Neural progenitor cell (in vitro differentiated cells): ENCODE measurements at regions not wholly inside any gene's neighbourhood (a gene's known extent, or its start where the extent isn't known, plus 50 kb on each side); places are given as distances from the start of the nearest gene placed in this dataset.

ENCODE experiments used
- DNase-seq: peaks from one replicate; pipeline ENCODE4 v3.0.0-alpha.2; 2016; ENCODE audit warnings: low spot score
- H2AFZ ChIP-seq: fragments of 200-600 bp; sonication (generic); replicated peaks from 2 replicates; pipeline ENCODE4 v1.6.1; 2016; ENCODE audit warnings: antibody characterized with exemption
- H3F3A ChIP-seq: fragments of 200-600 bp; sonication (generic); 2 replicates; pipeline ENCODE4 v1.6.1; 2016; ENCODE audit warnings: antibody characterized with exemption, low read depth
- H3K27ac ChIP-seq: fragments of 200-600 bp; sonication (generic); 2 replicates; pipeline ENCODE4 v1.5.1; 2016; ENCODE audit warnings: mild to moderate bottlenecking
- H3K27me3 ChIP-seq: fragments of 200-600 bp; sonication (generic); 2 replicates; pipeline ENCODE4 v1.6.1; 2016; ENCODE audit warnings: mild to moderate bottlenecking, moderate library complexity
- H3K36me3 ChIP-seq: fragments of 200-600 bp; sonication (generic); 2 replicates; pipeline ENCODE4 v1.5.1; 2016
- H3K4me1 ChIP-seq: fragments of 200-600 bp; sonication (generic); 2 replicates; pipeline ENCODE4 v1.6.1; 2016; ENCODE audit warnings: mixed run types
- H3K4me2 ChIP-seq: fragments of 200-600 bp; sonication (generic); 2 replicates; pipeline ENCODE4 v1.6.1; 2016
- H3K4me3 ChIP-seq: fragments of 200-600 bp; sonication (generic); 2 replicates; pipeline ENCODE4 v1.5.1; 2016
- H3K79me2 ChIP-seq: fragments of 200-600 bp; sonication (generic); 2 replicates; pipeline ENCODE4 v1.6.1; 2016; ENCODE audit warnings: low read depth
- H3K9ac ChIP-seq: fragments of 200-600 bp; sonication (generic); 2 replicates; pipeline ENCODE4 v1.6.1; 2016
- H3K9me3 ChIP-seq: fragments of 200-600 bp; sonication (generic); 2 replicates; pipeline ENCODE4 v1.5.1; 2016; ENCODE audit warnings: low read depth
- H4K20me1 ChIP-seq: fragments of 200-600 bp; sonication (generic); 2 replicates; pipeline ENCODE4 v1.6.1; 2016; ENCODE audit warnings: low read depth
- H3K27ac Mint-ChIP-seq: 3 replicates; pipeline ENCODE4 v1.8.0; 2021; ENCODE audit warnings: mixed read lengths
- H3K27me3 Mint-ChIP-seq: 2 replicates; pipeline ENCODE4 v1.8.0; 2022; ENCODE audit warnings: low read depth, mild to moderate bottlenecking, inconsistent platforms, moderate library complexity, mixed read lengths; ENCODE audit not compliant: insufficient read depth
- H3K36me3 Mint-ChIP-seq: 3 replicates; pipeline ENCODE4 v1.8.0; 2021; ENCODE audit warnings: mixed read lengths
- H3K4me1 Mint-ChIP-seq: 3 replicates; pipeline ENCODE4 v1.8.0; 2021; ENCODE audit warnings: mixed read lengths
- H3K4me3 Mint-ChIP-seq: 3 replicates; pipeline ENCODE4 v1.8.0; 2021; ENCODE audit warnings: mild to moderate bottlenecking, moderate library complexity, mixed read lengths
- H3K9me3 Mint-ChIP-seq: 3 replicates; pipeline ENCODE4 v1.8.0; 2020; ENCODE audit warnings: mixed read lengths
- EZH2 ChIP-seq: fragments of 200-600 bp; sonication (generic); IDR thresholded peaks from 2 replicates; pipeline ENCODE4 v1.6.1; 2017; ENCODE audit warnings: antibody characterized with exemption, mild to moderate bottlenecking, moderate library complexity
- EZH2phosphoT487 ChIP-seq: fragments of 200-600 bp; sonication (generic); IDR thresholded peaks from 2 replicates; pipeline ENCODE4 v1.6.1; 2017; ENCODE audit warnings: antibody characterized with exemption
- TF ChIP-seq, protein P1 (sequence below): fragments of 200-600 bp; sonication (generic); IDR thresholded peaks from 2 replicates; pipeline ENCODE4 v1.5.1; 2017; ENCODE audit warnings: antibody characterized with exemption, mild to moderate bottlenecking

DNA sequence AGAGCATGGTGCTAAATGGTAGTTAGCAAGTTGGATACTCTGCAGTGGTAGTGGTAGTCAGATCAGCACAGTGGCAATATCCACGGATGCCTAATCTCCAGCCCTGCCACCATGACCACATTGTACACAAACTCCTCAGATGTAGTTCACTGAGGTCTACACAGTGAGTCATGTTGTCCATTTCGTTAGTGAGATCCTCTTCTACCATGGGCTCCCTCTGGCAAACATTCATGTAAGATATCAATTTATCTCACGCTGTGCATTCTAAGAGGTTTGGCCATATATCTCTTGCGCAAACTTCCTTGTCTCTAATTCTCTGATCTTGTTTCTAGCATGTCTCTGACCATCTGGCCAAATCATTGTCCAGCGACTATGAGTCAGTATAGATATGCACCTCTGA, 58.2 kb downstream of the POLR1D start:
- no peaks in the 10 kb centered on the region for H4K20me1 ChIP-seq
- H3K27me3 ChIP-seq: peaks cover 42% of the 10 kb centered on the region
- no peak overlapping the region for H3K4me3 Mint-ChIP-seq
- H3K4me2 ChIP-seq: no peak overlapping the region
- no peaks in the 10 kb centered on the region for H3K9me3 ChIP-seq
- no peaks in the 10 kb centered on the region for H3K9me3 Mint-ChIP-seq
- H3K27me3 Mint-ChIP-seq: peaks cover 4% of the 10 kb centered on the region
- H3F3A ChIP-seq: no peaks in the 10 kb centered on the region
- H3K27ac ChIP-seq: no peak overlapping the region
- no peaks in the 10 kb centered on the region for H3K4me1 ChIP-seq
- no peak overlapping the region for H3K9ac ChIP-seq
- no peak overlapping the region for H3K27ac Mint-ChIP-seq
- no peak for DNase-seq
- H3K4me3 ChIP-seq: no peak overlapping the region
- no peaks in the 10 kb centered on the region for H3K36me3 ChIP-seq
- TF ChIP-seq EZH2: no peak
- TF ChIP-seq, protein P1, sequence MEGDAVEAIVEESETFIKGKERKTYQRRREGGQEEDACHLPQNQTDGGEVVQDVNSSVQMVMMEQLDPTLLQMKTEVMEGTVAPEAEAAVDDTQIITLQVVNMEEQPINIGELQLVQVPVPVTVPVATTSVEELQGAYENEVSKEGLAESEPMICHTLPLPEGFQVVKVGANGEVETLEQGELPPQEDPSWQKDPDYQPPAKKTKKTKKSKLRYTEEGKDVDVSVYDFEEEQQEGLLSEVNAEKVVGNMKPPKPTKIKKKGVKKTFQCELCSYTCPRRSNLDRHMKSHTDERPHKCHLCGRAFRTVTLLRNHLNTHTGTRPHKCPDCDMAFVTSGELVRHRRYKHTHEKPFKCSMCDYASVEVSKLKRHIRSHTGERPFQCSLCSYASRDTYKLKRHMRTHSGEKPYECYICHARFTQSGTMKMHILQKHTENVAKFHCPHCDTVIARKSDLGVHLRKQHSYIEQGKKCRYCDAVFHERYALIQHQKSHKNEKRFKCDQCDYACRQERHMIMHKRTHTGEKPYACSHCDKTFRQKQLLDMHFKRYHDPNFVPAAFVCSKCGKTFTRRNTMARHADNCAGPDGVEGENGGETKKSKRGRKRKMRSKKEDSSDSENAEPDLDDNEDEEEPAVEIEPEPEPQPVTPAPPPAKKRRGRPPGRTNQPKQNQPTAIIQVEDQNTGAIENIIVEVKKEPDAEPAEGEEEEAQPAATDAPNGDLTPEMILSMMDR: no peak
- TF ChIP-seq EZH2phosphoT487: no peak
- no peaks in the 10 kb centered on the region for H3K36me3 Mint-ChIP-seq
- H3K79me2 ChIP-seq: no peaks in the 10 kb centered on the region
- H3K4me1 Mint-ChIP-seq: no peaks in the 10 kb centered on the region
- no peak overlapping the region for H2AFZ ChIP-seq

- Mint-ChIP-seq H3K4me3 (no peak overlapping the region), H3K27me3 (peaks cover 4% of the 10 kb centered on the region), H3K4me1 (no peaks in the 10 kb centered on the region), H3K9me3 (peaks cover 2% of the 10 kb centered on the region), H3K27ac (no peak overlapping the region), H3K36me3 (no peaks in the 10 kb centered on the region)
- Histone ChIP-seq H3K79me2 (no peaks in the 10 kb centered on the region), H3K36me3 (no peaks in the 10 kb centered on the region), H3K27ac (no peak overlapping the region), H3F3A (no peaks in the 10 kb centered on the region), H3K4me3 (no peak overlapping the region), H4K20me1 (no peaks in the 10 kb centered on the region), H2AFZ (no peak overlapping the region), H3K4me1 (no peaks in the 10 kb centered on the region), H3K9ac (no peak overlapping the region), H3K9me3 (no peaks in the 10 kb centered on the region), H3K4me2 (no peak overlapping the region), H3K27me3 (peaks cover 42% of the 10 kb centered on the region)
- TF ChIP-seq, protein P1: no peak
- no peak for TF ChIP-seq EZH2
- TF ChIP-seq EZH2phosphoT487: no peak
- no peak for DNase-seq
These were observed 58.8 kb downstream of the POLR1D start for GRCh38 chr13:27680465-27680864.

- Histone ChIP-seq H3F3A (no peaks in the 10 kb centered on the region), H3K9me3 (peaks cover 9% of the 10 kb centered on the region), H3K4me2 (no peak overlapping the region), H3K27me3 (peaks cover 13% of the 10 kb centered on the region), H3K4me1 (no peaks in the 10 kb centered on the region), H3K9ac (no peak overlapping the region), H3K27ac (no peak overlapping the region), H3K36me3 (no peaks in the 10 kb centered on the region), H4K20me1 (no peaks in the 10 kb centered on the region), H2AFZ (no peak overlapping the region), H3K79me2 (no peaks in the 10 kb centered on the region), H3K4me3 (no peak overlapping the region)
- Mint-ChIP-seq H3K36me3 (no peaks in the 10 kb centered on the region), H3K4me1 (no peaks in the 10 kb centered on the region), H3K27me3 (peaks cover 3% of the 10 kb centered on the region), H3K4me3 (no peak overlapping the region), H3K9me3 (peaks cover 12% of the 10 kb centered on the region), H3K27ac (no peak overlapping the region)
- no peak for DNase-seq
- TF ChIP-seq, protein P1: no peak
- TF ChIP-seq EZH2 (no peak), EZH2phosphoT487 (no peak)
These were observed 69.5 kb downstream of the POLR1D start for GRCh38 chr13:27691207-27691606.
